HFFc6 (cell line): ENCODE measurements at regions not wholly inside any gene's neighbourhood (a gene's known extent, or its start where the extent isn't known, plus 50 kb on each side); places are given as distances from the start of the nearest gene placed in this dataset.

ENCODE experiments used
- DNase-seq: peaks from one replicate; pipeline ENCODE4 v3.0.0-alpha.2; 2018
- H3K27ac Mint-ChIP-seq: 2 replicates; pipeline ENCODE4 v1.8.0; 2020; ENCODE audit warnings: mild to moderate bottlenecking, mixed read lengths
- H3K27me3 Mint-ChIP-seq: 2 replicates; pipeline ENCODE4 v1.8.0; 2021; ENCODE audit warnings: mild to moderate bottlenecking, moderate library complexity, mixed read lengths; ENCODE audit not compliant: insufficient read depth
- H3K36me3 Mint-ChIP-seq: 2 replicates; pipeline ENCODE4 v1.8.0; 2021; ENCODE audit warnings: low read depth, mixed read lengths
- H3K4me1 Mint-ChIP-seq: 2 replicates; pipeline ENCODE4 v1.8.0; 2020; ENCODE audit warnings: low read depth, mixed read lengths
- H3K4me3 Mint-ChIP-seq: 2 replicates; pipeline ENCODE4 v1.8.0; 2020; ENCODE audit warnings: mild to moderate bottlenecking, moderate library complexity, mixed read lengths
- H3K9me3 Mint-ChIP-seq: 2 replicates; pipeline ENCODE4 v1.8.0; 2020; ENCODE audit warnings: mild to moderate bottlenecking, mixed read lengths
- CTCF ChIP-seq: fragments of 200-600 bp; sonication (generic); IDR thresholded peaks from 2 replicates; pipeline ENCODE4 v1.5.0; 2021; ENCODE audit warnings: antibody characterized with exemption, mild to moderate bottlenecking

- H3K9me3 Mint-ChIP-seq: peaks cover 51% of the 10 kb centered on the region
- TF ChIP-seq CTCF: no peak
- H3K27me3 Mint-ChIP-seq: no peaks in the 10 kb centered on the region
- DNase-seq: no peak
- H3K27ac Mint-ChIP-seq: no peak overlapping the region
- no peak overlapping the region for H3K4me3 Mint-ChIP-seq
- H3K4me1 Mint-ChIP-seq: no peaks in the 10 kb centered on the region
- H3K36me3 Mint-ChIP-seq: no peaks in the 10 kb centered on the region
Measured at GRCh38 chr5:2289380-2289779, 406.7 kb upstream of the IRX4 start.

GRCh38 chr5:2288968-2289367, 406.2 kb upstream of the IRX4 start:
- H3K9me3 Mint-ChIP-seq: peaks cover 53% of the 10 kb centered on the region
- no peaks in the 10 kb centered on the region for H3K36me3 Mint-ChIP-seq
- no peak for DNase-seq
- no peak overlapping the region for H3K4me3 Mint-ChIP-seq
- TF ChIP-seq CTCF: no peak
- no peaks in the 10 kb centered on the region for H3K27me3 Mint-ChIP-seq
- no peaks in the 10 kb centered on the region for H3K4me1 Mint-ChIP-seq
- no peak overlapping the region for H3K27ac Mint-ChIP-seq

GRCh38 chr5:2288466-2288865, 405.7 kb upstream of the IRX4 start:
- Mint-ChIP-seq H3K4me1 (no peaks in the 10 kb centered on the region), H3K27me3 (no peaks in the 10 kb centered on the region), H3K9me3 (peaks cover 56% of the 10 kb centered on the region), H3K27ac (no peak overlapping the region), H3K4me3 (no peak overlapping the region), H3K36me3 (no peaks in the 10 kb centered on the region)
- TF ChIP-seq CTCF: no peak
- DNase-seq: no peak

- H3K27me3 Mint-ChIP-seq: no peaks in the 10 kb centered on the region
- no peaks in the 10 kb centered on the region for H3K4me1 Mint-ChIP-seq
- H3K9me3 Mint-ChIP-seq: peaks cover 56% of the 10 kb centered on the region
- no peak for TF ChIP-seq CTCF
- no peak for DNase-seq
- H3K36me3 Mint-ChIP-seq: peaks cover 4% of the 10 kb centered on the region; the same call in 1 of the 2 replicates
- H3K4me3 Mint-ChIP-seq: no peak overlapping the region
- H3K27ac Mint-ChIP-seq: no peak overlapping the region
Measured at GRCh38 chr5:2286250-2286649, 403.5 kb upstream of the IRX4 start.

GRCh38 chr5:2284678-2285077, 402.0 kb upstream of the IRX4 start:
- no peak for TF ChIP-seq CTCF
- no peak for DNase-seq
- H3K4me1 Mint-ChIP-seq: no peaks in the 10 kb centered on the region
- peaks cover 4% of the 10 kb centered on the region; the same call in 1 of the 2 replicates for H3K36me3 Mint-ChIP-seq
- peaks cover 57% of the 10 kb centered on the region for H3K9me3 Mint-ChIP-seq
- H3K4me3 Mint-ChIP-seq: no peak overlapping the region
- no peak overlapping the region for H3K27ac Mint-ChIP-seq
- H3K27me3 Mint-ChIP-seq: no peaks in the 10 kb centered on the region

GRCh38 chr5:2283481-2284045, 400.8 kb upstream of the IRX4 start:
- TF ChIP-seq CTCF: no peak
- Mint-ChIP-seq H3K4me3 (no peak overlapping the region), H3K27me3 (no peaks in the 10 kb centered on the region), H3K36me3 (peaks cover 4% of the 10 kb centered on the region), H3K4me1 (no peaks in the 10 kb centered on the region), H3K27ac (no peak overlapping the region), H3K9me3 (peaks cover 66% of the 10 kb centered on the region)
- no peak for DNase-seq
